Heart left ventricle (tissue), 13 donors: ENCODE measurements at regions not wholly inside any gene's neighbourhood (a gene's known extent, or its start where the extent isn't known, plus 50 kb on each side); places are given as distances from the start of the nearest gene placed in this dataset.

Experiments used
- POLR2A ChIP-seq, 2 donors: fragments of 450-650 bp; IDR thresholded peaks; one replicate each; pipeline ENCODE4 v1.6.1; 2017; ENCODE audit warnings: antibody characterized with exemption in 2 of 2, mild to moderate bottlenecking in 2 of 2, moderate library complexity in 2 of 2
- TF ChIP-seq, protein P1 (sequence below), 12 donors: fragments of 200-600 bp; sonication (generic) in 4 of 12; IDR thresholded peaks; one replicate each; pipeline versions ENCODE4 v1.5.0 to v1.8.0; 2018 to 2022; ENCODE audit warnings: antibody characterized with exemption in 12 of 12, mild to moderate bottlenecking in 5 of 12
- donor health status: ischemic (EF 13 %, LVEDD 7.1; RV severe dilation, severe dysfunction).
- donor health status: DM: no; HTN: yes; CAD: no.
- donor health status: DM: no; HTN: no; CAD: no.
- donor health status: ischemic (EF 25% LVEDD 6.9; RV normal size, moderate dysfunction).
- donor health status: ischemic (EF 25% LVEDD 5.7; RV mildly dilated, moderate dysfunction).
- donor health status: ischemic (EF 35%, LVEDD 5.7; RV mildly dilated, moderate dysfunction).
- donor health status: nonischemic (EF 11% LVEDD 7.7; RV severe dilation, severe dysfunction).
- donor health status: DM: yes; HTN: yes; CAD: no.
- donor health status: PGD.
- donor health status: ischemic (EF 29% LVEDD 5.4; RV normal size, mild dysfunction).
- donor health status: nonischemic (EF 23%, LVEDD 6.1; RV moderate dilation, normal function).

DNA sequence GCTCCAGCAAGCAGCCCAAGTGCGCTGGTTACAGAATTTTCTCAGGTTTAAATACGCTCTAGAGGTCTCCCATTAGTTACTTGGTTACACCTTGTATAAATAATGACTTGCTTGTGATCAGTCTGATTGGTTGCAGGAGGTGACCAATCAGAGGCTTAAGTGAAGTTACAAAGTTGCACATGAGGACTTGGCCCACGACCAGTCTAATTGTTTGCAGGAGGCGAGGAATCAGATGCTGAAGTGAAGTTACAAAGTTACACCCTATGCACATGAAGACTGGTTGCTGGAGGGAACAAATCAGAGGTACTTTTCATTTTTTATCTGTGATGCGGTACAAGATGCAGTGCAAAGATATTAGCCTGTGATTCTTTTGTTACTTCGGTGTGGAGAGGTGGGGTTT is 80.7 kb downstream of the UBE2NL start:
- TF ChIP-seq, protein P1, sequence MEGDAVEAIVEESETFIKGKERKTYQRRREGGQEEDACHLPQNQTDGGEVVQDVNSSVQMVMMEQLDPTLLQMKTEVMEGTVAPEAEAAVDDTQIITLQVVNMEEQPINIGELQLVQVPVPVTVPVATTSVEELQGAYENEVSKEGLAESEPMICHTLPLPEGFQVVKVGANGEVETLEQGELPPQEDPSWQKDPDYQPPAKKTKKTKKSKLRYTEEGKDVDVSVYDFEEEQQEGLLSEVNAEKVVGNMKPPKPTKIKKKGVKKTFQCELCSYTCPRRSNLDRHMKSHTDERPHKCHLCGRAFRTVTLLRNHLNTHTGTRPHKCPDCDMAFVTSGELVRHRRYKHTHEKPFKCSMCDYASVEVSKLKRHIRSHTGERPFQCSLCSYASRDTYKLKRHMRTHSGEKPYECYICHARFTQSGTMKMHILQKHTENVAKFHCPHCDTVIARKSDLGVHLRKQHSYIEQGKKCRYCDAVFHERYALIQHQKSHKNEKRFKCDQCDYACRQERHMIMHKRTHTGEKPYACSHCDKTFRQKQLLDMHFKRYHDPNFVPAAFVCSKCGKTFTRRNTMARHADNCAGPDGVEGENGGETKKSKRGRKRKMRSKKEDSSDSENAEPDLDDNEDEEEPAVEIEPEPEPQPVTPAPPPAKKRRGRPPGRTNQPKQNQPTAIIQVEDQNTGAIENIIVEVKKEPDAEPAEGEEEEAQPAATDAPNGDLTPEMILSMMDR (IDR thresholded peaks at IDR 0.05), result no peak
- no peak for TF ChIP-seq POLR2A (IDR thresholded peaks at IDR 0.05)
